OCI-LY1 (cell line): ENCODE measurements at regions not wholly inside any gene's neighbourhood (a gene's known extent, or its start where the extent isn't known, plus 50 kb on each side); places are given as distances from the start of the nearest gene placed in this dataset.

Experiments
- H2AFZ ChIP-seq: fragments of 200-600 bp; sonication (generic), shearing (Covaris generic); 2 replicates; pipeline ENCODE4 v1.6.0; 2014; ENCODE audit warnings: antibody characterized with exemption, mild to moderate bottlenecking, low read length
- H3F3A ChIP-seq: fragments of 200-600 bp; sonication (generic), shearing (Covaris generic); 2 replicates; pipeline ENCODE4 v1.6.0; 2014; ENCODE audit warnings: mild to moderate bottlenecking, antibody characterized with exemption, low read length, moderate library complexity; ENCODE audit not compliant: insufficient read depth
- H3K27ac ChIP-seq: fragments of 200-600 bp; sonication (generic); 2 replicates; pipeline ENCODE4 v1.5.1; 2014; ENCODE audit warnings: low read length, mixed run types, mild to moderate bottlenecking, low read depth; ENCODE audit not compliant: poor library complexity, severe bottlenecking
- H3K27me3 ChIP-seq: fragments of 200-600 bp; sonication (generic); 2 replicates; pipeline ENCODE4 v1.6.0; 2014; ENCODE audit warnings: antibody characterized with exemption, mild to moderate bottlenecking, low read length, moderate library complexity; ENCODE audit not compliant: insufficient read depth
- H3K36me3 ChIP-seq: fragments of 200-600 bp; sonication (generic); 2 replicates; pipeline ENCODE4 v1.6.1; 2014; ENCODE audit warnings: mild to moderate bottlenecking, antibody characterized with exemption, low read length, moderate library complexity, mixed read lengths; ENCODE audit not compliant: insufficient read depth
- H3K4me1 ChIP-seq: fragments of 200-600 bp; sonication (generic); 2 replicates; pipeline ENCODE4 v1.5.1; 2014; ENCODE audit warnings: mild to moderate bottlenecking, low read length, moderate library complexity; ENCODE audit not compliant: insufficient read depth, severe bottlenecking
- H3K4me2 ChIP-seq: fragments of 200-600 bp; sonication (generic), shearing (Covaris generic); 2 replicates; pipeline ENCODE4 v1.6.1; 2014; ENCODE audit warnings: low read length
- H3K4me3 ChIP-seq: fragments of 200-600 bp; sonication (generic); 2 replicates; pipeline ENCODE4 v1.5.1; 2014; ENCODE audit warnings: low read length, low read depth, mild to moderate bottlenecking, mixed read lengths; ENCODE audit not compliant: poor library complexity, severe bottlenecking
- H3K79me2 ChIP-seq: fragments of 200-600 bp; shearing (Covaris generic); 2 replicates; pipeline ENCODE4 v1.6.1; 2016; ENCODE audit warnings: mixed run types, low read length, mixed read lengths; ENCODE audit not compliant: insufficient read depth
- H3K9ac ChIP-seq: fragments of 200-600 bp; sonication (generic), shearing (Covaris generic); 2 replicates; pipeline ENCODE4 v1.6.1; 2014; ENCODE audit warnings: mild to moderate bottlenecking, low read length, mixed read lengths
- H3K9me2 ChIP-seq: fragments of 200-600 bp; sonication (generic), shearing (Covaris generic); 2 replicates; pipeline ENCODE4 v1.6.1; 2014; ENCODE audit warnings: low read depth, mild to moderate bottlenecking, low read length, mixed read lengths
- H3K9me3 ChIP-seq: fragments of 200-600 bp; shearing (Covaris generic); 2 replicates; pipeline ENCODE4 v1.6.1; 2014; ENCODE audit warnings: low read length, mixed read lengths
- H4K20me1 ChIP-seq: fragments of 200-600 bp; sonication (generic), shearing (Covaris generic); 2 replicates; pipeline ENCODE4 v1.6.0; 2016; ENCODE audit warnings: mild to moderate bottlenecking, low read length; ENCODE audit not compliant: insufficient read depth
- CTCF ChIP-seq: fragments of 200-600 bp; sonication (generic), shearing (Covaris generic); IDR thresholded peaks from 2 replicates; pipeline ENCODE4 v1.5.1; 2017; ENCODE audit warnings: mild to moderate bottlenecking, antibody characterized with exemption, low read length, moderate library complexity, mixed read lengths
- EZH2 ChIP-seq: fragments of 200-600 bp; sonication (generic), shearing (Covaris generic); IDR thresholded peaks from 2 replicates; pipeline ENCODE4 v1.8.0; 2017; ENCODE audit warnings: borderline replicate concordance, mixed run types, mild to moderate bottlenecking, antibody characterized with exemption, low read length, moderate library complexity, mixed read lengths

DNA sequence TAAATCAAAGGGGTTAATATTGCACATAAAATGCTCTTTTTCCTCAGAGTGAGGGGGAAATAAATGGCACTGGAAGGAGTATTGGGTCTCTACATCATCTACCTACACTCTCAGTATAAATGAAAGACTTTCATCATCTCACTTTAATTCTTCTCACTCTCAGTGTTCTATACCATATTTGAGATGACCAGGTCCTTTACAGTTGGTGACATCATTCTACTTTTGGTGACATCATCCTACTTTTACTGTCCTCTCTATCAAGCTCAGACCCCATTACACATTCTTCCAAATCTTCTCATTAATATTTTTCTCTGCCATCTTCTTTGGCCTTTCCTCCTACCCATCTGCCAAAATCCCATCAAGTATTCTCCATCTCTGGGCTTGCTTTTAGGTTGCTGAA is 74.6 kb upstream of the TMEM106B start:
- Histone ChIP-seq H3K4me1 (no peaks in the 10 kb centered on the region), H3F3A (no peaks in the 10 kb centered on the region), H3K9me2 (no peaks in the 10 kb centered on the region), H3K4me2 (no peak overlapping the region), H3K4me3 (no peak overlapping the region), H4K20me1 (no peaks in the 10 kb centered on the region), H2AFZ (no peak overlapping the region), H3K27me3 (no peaks in the 10 kb centered on the region), H3K27ac (no peak overlapping the region), H3K79me2 (no peaks in the 10 kb centered on the region), H3K36me3 (no peaks in the 10 kb centered on the region), H3K9me3 (no peaks in the 10 kb centered on the region), H3K9ac (no peak overlapping the region)
- TF ChIP-seq EZH2 (no peak), CTCF (no peak)

- no peaks in the 10 kb centered on the region for H3K9me2 ChIP-seq
- H3K9ac ChIP-seq = no peak overlapping the region
- TF ChIP-seq EZH2 (no peak), CTCF (no peak)
- no peak overlapping the region for H2AFZ ChIP-seq
- no peaks in the 10 kb centered on the region for H4K20me1 ChIP-seq
- H3K9me3 ChIP-seq = no peaks in the 10 kb centered on the region
- H3F3A ChIP-seq = no peaks in the 10 kb centered on the region
- no peak overlapping the region for H3K27ac ChIP-seq
- no peaks in the 10 kb centered on the region for H3K4me1 ChIP-seq
- H3K79me2 ChIP-seq = no peaks in the 10 kb centered on the region
- H3K36me3 ChIP-seq = no peaks in the 10 kb centered on the region
- H3K4me3 ChIP-seq = no peak overlapping the region
- no peak overlapping the region for H3K4me2 ChIP-seq
- H3K27me3 ChIP-seq = no peaks in the 10 kb centered on the region
Measured at GRCh38 chr7:12137283-12137682, 73.8 kb upstream of the TMEM106B start.

- Histone ChIP-seq H2AFZ (no peak overlapping the region), H3K79me2 (no peaks in the 10 kb centered on the region)
Measured at GRCh38 chr7:12138421-12138820, 72.7 kb upstream of the TMEM106B start.

More at GRCh38 chr7:12138421-12138820, 72.7 kb upstream of the TMEM106B start:
- TF ChIP-seq CTCF (no peak), EZH2 (no peak)
- Histone ChIP-seq H3K9me2 (no peaks in the 10 kb centered on the region), H3K4me2 (no peak overlapping the region), H3K9ac (no peak overlapping the region), H4K20me1 (no peaks in the 10 kb centered on the region), H3K4me1 (no peaks in the 10 kb centered on the region), H3K27me3 (no peaks in the 10 kb centered on the region), H3F3A (no peaks in the 10 kb centered on the region), H3K36me3 (no peaks in the 10 kb centered on the region), H3K9me3 (no peaks in the 10 kb centered on the region), H3K27ac (no peak overlapping the region), H3K4me3 (no peak overlapping the region)
